ENCODE measurements at regions not wholly inside any gene's neighbourhood (a gene's known extent, or its start where the extent isn't known, plus 50 kb on each side); places are given as distances from the start of the nearest gene placed in this dataset.

- H3K27ac Mint-ChIP-seq, result no peak overlapping the region
- TF ChIP-seq CTCF (conservative IDR thresholded peaks at IDR 0.05), result no peak
- Histone ChIP-seq H3K9me3 (ENCODE audit: control insufficient read depth, low read length) (no peaks in the 10 kb centered on the region), H3K36me3 (ENCODE audit: control insufficient read depth, insufficient read depth, low read length) (no peaks in the 10 kb centered on the region), H3K4me1 (ENCODE audit: control insufficient read depth, insufficient read depth, low read length) (no peaks in the 10 kb centered on the region), H3K9ac (ENCODE audit: extremely low read depth, low read length, poor library complexity, severe bottlenecking) (no peak overlapping the region), H3K27ac (ENCODE audit: low read depth, low read length) (no peak overlapping the region), H3K4me3 (ENCODE audit: low read length) (no peak overlapping the region), H3K27me3 (ENCODE audit: control insufficient read depth, insufficient read depth, low read length, poor library complexity, severe bottlenecking) (no peaks in the 10 kb centered on the region)
- no peaks in the 10 kb centered on the region for H3K36me3 Mint-ChIP-seq (ENCODE audit: low read depth)
- no peak for DNase-seq
- no peaks in the 10 kb centered on the region for H3K9me3 Mint-ChIP-seq
- H3K27me3 Mint-ChIP-seq (ENCODE audit: insufficient read depth), result no peaks in the 10 kb centered on the region
- H3K4me3 Mint-ChIP-seq, result no peak overlapping the region
- 84 to 90% methylated on average over 3 to 6 of the region's 6 CpGs for WGBS, 2 experiments (ENCODE audit: insufficient coverage in 1 of 2, insufficient read length in 1 of 2)
- no peaks in the 10 kb centered on the region for H3K4me1 Mint-ChIP-seq
Measured at GRCh38 chr3:10722911-10723310, 93.1 kb upstream of the SLC6A11 start.

- Histone ChIP-seq H3K4me3 (ENCODE audit: low read length) (no peak overlapping the region), H3K27ac (ENCODE audit: low read depth, low read length) (no peak overlapping the region), H3K9me3 (ENCODE audit: control insufficient read depth, low read length) (no peaks in the 10 kb centered on the region), H3K36me3 (ENCODE audit: control insufficient read depth, insufficient read depth, low read length) (no peaks in the 10 kb centered on the region), H3K9ac (ENCODE audit: extremely low read depth, low read length, poor library complexity, severe bottlenecking) (no peak overlapping the region), H3K4me1 (ENCODE audit: control insufficient read depth, insufficient read depth, low read length) (no peaks in the 10 kb centered on the region), H3K27me3 (ENCODE audit: control insufficient read depth, insufficient read depth, low read length, poor library complexity, severe bottlenecking) (no peaks in the 10 kb centered on the region)
- no peaks in the 10 kb centered on the region for H3K9me3 Mint-ChIP-seq
- no peaks in the 10 kb centered on the region for H3K36me3 Mint-ChIP-seq (ENCODE audit: low read depth)
- H3K27ac Mint-ChIP-seq, result no peak overlapping the region
- no peak overlapping the region for H3K4me3 Mint-ChIP-seq
- 82 to 83% methylated on average over 4 to 6 of the region's 6 CpGs for WGBS, 2 experiments (ENCODE audit: insufficient coverage in 1 of 2, insufficient read length in 1 of 2)
- H3K4me1 Mint-ChIP-seq, result no peaks in the 10 kb centered on the region
- TF ChIP-seq CTCF (conservative IDR thresholded peaks at IDR 0.05), result no peak
- no peaks in the 10 kb centered on the region for H3K27me3 Mint-ChIP-seq (ENCODE audit: insufficient read depth)
- peak; percentile 38 for DNase-seq
Measured at GRCh38 chr3:10723991-10724390, 92.0 kb upstream of the SLC6A11 start.

GRCh38 chr3:10725067-10725466, 91.0 kb upstream of the SLC6A11 start:
- TF ChIP-seq CTCF (conservative IDR thresholded peaks at IDR 0.05), result no peak
- Histone ChIP-seq H3K27ac (ENCODE audit: low read depth, low read length) (no peak overlapping the region), H3K9ac (ENCODE audit: extremely low read depth, low read length, poor library complexity, severe bottlenecking) (no peak overlapping the region), H3K27me3 (ENCODE audit: control insufficient read depth, insufficient read depth, low read length, poor library complexity, severe bottlenecking) (no peaks in the 10 kb centered on the region), H3K36me3 (ENCODE audit: control insufficient read depth, insufficient read depth, low read length) (no peaks in the 10 kb centered on the region), H3K4me3 (ENCODE audit: low read length) (no peak overlapping the region), H3K9me3 (ENCODE audit: control insufficient read depth, low read length) (no peaks in the 10 kb centered on the region), H3K4me1 (ENCODE audit: control insufficient read depth, insufficient read depth, low read length) (no peaks in the 10 kb centered on the region)
- H3K27ac Mint-ChIP-seq, result no peak overlapping the region
- H3K4me1 Mint-ChIP-seq, result no peaks in the 10 kb centered on the region
- no peaks in the 10 kb centered on the region for H3K27me3 Mint-ChIP-seq (ENCODE audit: insufficient read depth)
- 77% methylated on average over 1 of the region's 1 CpG; no CpG with 5 or more reads in 1 of the 2 experiments for WGBS, 2 experiments (ENCODE audit: insufficient coverage in 1 of 2, insufficient read length in 1 of 2)
- peak; percentile 30 for DNase-seq
- H3K36me3 Mint-ChIP-seq (ENCODE audit: low read depth), result no peaks in the 10 kb centered on the region
- no peak overlapping the region for H3K4me3 Mint-ChIP-seq
- H3K9me3 Mint-ChIP-seq, result peaks cover 2% of the 10 kb centered on the region
